ENCODE measurements at regions not wholly inside any gene's neighbourhood (a gene's known extent, or its start where the extent isn't known, plus 50 kb on each side); places are given as distances from the start of the nearest gene placed in this dataset.
A peak's percentile ranks its signal among the peaks of the same experiment; 100 is the strongest.

- Histone ChIP-seq H3K4me1 (ENCODE audit: control insufficient read depth, extremely low read depth, insufficient read depth, low read length) (peaks cover 6% of the 10 kb centered on the region), H3K9me1 (ENCODE audit: control insufficient read depth, extremely low read depth, insufficient read depth, low read length) (no peaks in the 10 kb centered on the region), H3K9me3 (ENCODE audit: control insufficient read depth, low read depth, low read length) (no peaks in the 10 kb centered on the region), H3K27me3 (ENCODE audit: control insufficient read depth, extremely low read depth, insufficient read depth, low read length) (no peaks in the 10 kb centered on the region), H4K20me1 (ENCODE audit: control insufficient read depth, extremely low read depth, insufficient read depth, low read length) (no peaks in the 10 kb centered on the region), H3K79me2 (ENCODE audit: control insufficient read depth, insufficient read depth, low read length) (no peaks in the 10 kb centered on the region), H3K4me2 (ENCODE audit: control insufficient read depth, extremely low read depth, insufficient read depth, low read depth, low read length) (peak overlapping the region; percentile 8), H3K27ac (ENCODE audit: control insufficient read depth, insufficient read depth, low read length) (no peak overlapping the region), H3K36me3 (ENCODE audit: control insufficient read depth in 2 of 2, extremely low read depth in 1 of 2, insufficient read depth in 2 of 2, low read length in 2 of 2) (peaks cover 0 to 17% of the 10 kb centered on the region in 2 experiments), H3K9ac (ENCODE audit: control insufficient read depth, extremely low read depth, insufficient read depth, low read length) (no peak overlapping the region), H2AFZ (ENCODE audit: control insufficient read depth, low read length) (no peak overlapping the region), H3K4me3 (ENCODE audit: control insufficient read depth in 2 of 3, extremely low read depth in 1 of 3, insufficient read depth in 2 of 3, low read depth in 1 of 3, low read length in 3 of 3) (no peak overlapping the region)
- no peak for TF ChIP-seq EZH2 (IDR thresholded peaks at IDR 0.05; ENCODE audit: low read length)
- TF ChIP-seq CTCF (optimal IDR thresholded peaks at IDR 0.05 in 1 of 3, IDR thresholded peaks at IDR 0.05 in 1 of 3, conservative IDR thresholded peaks at IDR 0.05 in 1 of 3; ENCODE audit: extremely low read depth in 1 of 3, insufficient read depth in 2 of 3, low read length in 3 of 3), result no peak
- peak; percentile 46 for FAIRE-seq
- dilution Hi-C loops (cut with MboI; ENCODE audit: extremely low pct_ligation_motif_present, low sequenced_read_pairs), result no loop called here
- DNase-seq (ENCODE audit: low read depth, low spot score), result no peak
These were observed 238.6 kb upstream of the TPM1 start for GRCh38 chr15:62803856-62804400.

GRCh38 chr15:62805502-62805901 lies 237.0 kb upstream of the TPM1 start:
- TF ChIP-seq EZH2 (IDR thresholded peaks at IDR 0.05; ENCODE audit: low read length) (no peak), CTCF (optimal IDR thresholded peaks at IDR 0.05 in 1 of 3, IDR thresholded peaks at IDR 0.05 in 1 of 3, conservative IDR thresholded peaks at IDR 0.05 in 1 of 3; ENCODE audit: extremely low read depth in 1 of 3, insufficient read depth in 2 of 3, low read length in 3 of 3) (no peak)
- Histone ChIP-seq H2AFZ (ENCODE audit: control insufficient read depth, low read length) (no peak overlapping the region), H3K36me3 (ENCODE audit: control insufficient read depth in 2 of 2, extremely low read depth in 1 of 2, insufficient read depth in 2 of 2, low read length in 2 of 2) (peaks cover 0 to 17% of the 10 kb centered on the region in 2 experiments), H3K79me2 (ENCODE audit: control insufficient read depth, insufficient read depth, low read length) (no peaks in the 10 kb centered on the region), H3K9me3 (ENCODE audit: control insufficient read depth, low read depth, low read length) (no peaks in the 10 kb centered on the region), H4K20me1 (ENCODE audit: control insufficient read depth, extremely low read depth, insufficient read depth, low read length) (no peaks in the 10 kb centered on the region), H3K9ac (ENCODE audit: control insufficient read depth, extremely low read depth, insufficient read depth, low read length) (no peak overlapping the region), H3K27me3 (ENCODE audit: control insufficient read depth, extremely low read depth, insufficient read depth, low read length) (no peaks in the 10 kb centered on the region), H3K4me3 (ENCODE audit: control insufficient read depth in 2 of 3, extremely low read depth in 1 of 3, insufficient read depth in 2 of 3, low read depth in 1 of 3, low read length in 3 of 3) (no peak overlapping the region), H3K27ac (ENCODE audit: control insufficient read depth, insufficient read depth, low read length) (no peak overlapping the region), H3K9me1 (ENCODE audit: control insufficient read depth, extremely low read depth, insufficient read depth, low read length) (no peaks in the 10 kb centered on the region), H3K4me2 (ENCODE audit: control insufficient read depth, extremely low read depth, insufficient read depth, low read depth, low read length) (no peak overlapping the region), H3K4me1 (ENCODE audit: control insufficient read depth, extremely low read depth, insufficient read depth, low read length) (peaks cover 6% of the 10 kb centered on the region)
- no peak for DNase-seq (ENCODE audit: low read depth, low spot score)
- no peak for FAIRE-seq
- dilution Hi-C loops (cut with MboI; ENCODE audit: extremely low pct_ligation_motif_present, low sequenced_read_pairs), result no loop called here

All from keratinocyte (primary cell).